Sigmoid colon (tissue), 4 donors: ENCODE measurements at regions not wholly inside any gene's neighbourhood (a gene's known extent, or its start where the extent isn't known, plus 50 kb on each side); places are given as distances from the start of the nearest gene placed in this dataset.

Source experiments
- EP300 ChIP-seq, 4 donors: sonication (generic); formaldehyde crosslinking; IDR thresholded peaks; one replicate each; pipeline ENCODE4 v1.6.1; 2017; ENCODE audit warnings: antibody characterized with exemption in 4 of 4
- POLR2A ChIP-seq, 2 donors: fragments of 450-650 bp; IDR thresholded peaks; one replicate each; pipeline ENCODE4 v1.6.1; 2016; ENCODE audit warnings: antibody characterized with exemption in 2 of 2, mild to moderate bottlenecking in 2 of 2, moderate library complexity in 2 of 2
- TF ChIP-seq, protein P1 (sequence below), 4 experiments: fragments of 450-650 bp in 3 of 4; fragments of 200-600 bp in 1 of 4; IDR thresholded peaks; one replicate each; pipeline ENCODE4 v1.5.1; 2016 to 2019; ENCODE audit warnings: antibody characterized with exemption in 4 of 4, mild to moderate bottlenecking in 3 of 4, moderate library complexity in 2 of 4

GRCh38 chr14:105765893-105766614 is 239.7 kb downstream of the TMEM121 start:
- TF ChIP-seq, protein P1, sequence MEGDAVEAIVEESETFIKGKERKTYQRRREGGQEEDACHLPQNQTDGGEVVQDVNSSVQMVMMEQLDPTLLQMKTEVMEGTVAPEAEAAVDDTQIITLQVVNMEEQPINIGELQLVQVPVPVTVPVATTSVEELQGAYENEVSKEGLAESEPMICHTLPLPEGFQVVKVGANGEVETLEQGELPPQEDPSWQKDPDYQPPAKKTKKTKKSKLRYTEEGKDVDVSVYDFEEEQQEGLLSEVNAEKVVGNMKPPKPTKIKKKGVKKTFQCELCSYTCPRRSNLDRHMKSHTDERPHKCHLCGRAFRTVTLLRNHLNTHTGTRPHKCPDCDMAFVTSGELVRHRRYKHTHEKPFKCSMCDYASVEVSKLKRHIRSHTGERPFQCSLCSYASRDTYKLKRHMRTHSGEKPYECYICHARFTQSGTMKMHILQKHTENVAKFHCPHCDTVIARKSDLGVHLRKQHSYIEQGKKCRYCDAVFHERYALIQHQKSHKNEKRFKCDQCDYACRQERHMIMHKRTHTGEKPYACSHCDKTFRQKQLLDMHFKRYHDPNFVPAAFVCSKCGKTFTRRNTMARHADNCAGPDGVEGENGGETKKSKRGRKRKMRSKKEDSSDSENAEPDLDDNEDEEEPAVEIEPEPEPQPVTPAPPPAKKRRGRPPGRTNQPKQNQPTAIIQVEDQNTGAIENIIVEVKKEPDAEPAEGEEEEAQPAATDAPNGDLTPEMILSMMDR (IDR thresholded peaks at IDR 0.05): no peak
- TF ChIP-seq POLR2A (IDR thresholded peaks at IDR 0.05) (no peak), EP300 (IDR thresholded peaks at IDR 0.05) (no peak)
